ENCODE measurements at regions not wholly inside any gene's neighbourhood (a gene's known extent, or its start where the extent isn't known, plus 50 kb on each side); places are given as distances from the start of the nearest gene placed in this dataset.
"Not testable (repeated sequence)": the region's sequence is repeated elsewhere in the genome, so short reads cannot be mapped to it uniquely, and the experiment has no call there.

DNA sequence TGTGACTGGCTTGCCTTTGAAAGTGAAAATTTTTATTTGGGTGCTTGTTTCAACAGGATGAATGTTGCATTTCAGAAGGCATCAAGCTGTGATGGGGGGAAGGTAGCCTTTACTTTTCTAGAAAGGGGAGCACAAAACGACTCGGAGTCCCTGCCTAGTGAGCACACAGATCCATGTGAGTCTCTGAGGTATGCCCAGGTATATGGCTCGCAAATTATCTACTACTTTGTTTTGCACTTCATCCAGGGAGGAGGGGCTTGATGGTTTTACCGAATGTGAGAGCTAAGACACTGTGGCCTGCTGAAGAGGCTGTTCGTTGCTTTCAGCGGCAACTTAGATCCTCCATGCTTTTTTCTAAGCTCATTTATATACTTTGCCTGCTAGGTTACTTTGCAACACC lies 537.7 kb upstream of the PTBP2 start:
- no peaks in the 10 kb centered on the region for H3K27me3 Mint-ChIP-seq
- no peaks in the 10 kb centered on the region for H3K4me1 Mint-ChIP-seq
- no peak overlapping the region for H3K4me3 Mint-ChIP-seq
- H3K9me3 Mint-ChIP-seq: no peaks in the 10 kb centered on the region
- no peaks in the 10 kb centered on the region for H3K36me3 Mint-ChIP-seq
- H3K27ac Mint-ChIP-seq: no peak overlapping the region

- no peaks in the 10 kb centered on the region for H3K36me3 Mint-ChIP-seq
Measured at GRCh38 chr1:96185181-96185580, 536.4 kb upstream of the PTBP2 start.

GRCh38 chr1:96187020-96187419 lies 534.6 kb upstream of the PTBP2 start:
- Mint-ChIP-seq H3K27ac (no peak overlapping the region), H3K4me1 (no peaks in the 10 kb centered on the region), H3K27me3 (no peaks in the 10 kb centered on the region), H3K4me3 (no peak overlapping the region), H3K9me3 (peaks cover 12% of the 10 kb centered on the region), H3K36me3 (no peaks in the 10 kb centered on the region)

More at GRCh38 chr1:96185181-96185580, 536.4 kb upstream of the PTBP2 start:
- Mint-ChIP-seq H3K4me3 (no peak overlapping the region), H3K27ac (no peak overlapping the region), H3K27me3 (no peaks in the 10 kb centered on the region), H3K9me3 (peaks cover 3% of the 10 kb centered on the region), H3K4me1 (no peaks in the 10 kb centered on the region)

DNA sequence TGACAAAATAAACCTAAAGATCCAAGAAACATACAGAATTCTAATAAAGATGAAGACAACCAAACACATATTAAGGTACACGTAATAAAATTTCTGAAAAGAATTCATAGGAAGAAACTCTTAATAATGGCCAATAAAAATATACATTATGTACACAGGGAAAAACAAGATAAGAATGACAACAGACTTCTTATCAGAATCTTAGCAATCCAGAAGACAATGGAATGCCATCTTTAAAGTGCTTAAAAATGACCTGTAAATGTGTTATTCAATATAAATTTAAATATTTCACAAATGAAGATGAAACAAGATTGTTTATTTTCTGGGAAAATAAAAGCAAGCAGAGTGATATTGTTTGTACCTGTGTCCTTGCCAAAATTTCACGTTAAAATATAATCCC lies 530.4 kb upstream of the PTBP2 start:
- H3K9me3 Mint-ChIP-seq: peaks cover 12% of the 10 kb centered on the region
- no peaks in the 10 kb centered on the region for H3K36me3 Mint-ChIP-seq
- no peak overlapping the region for H3K27ac Mint-ChIP-seq
- no peak overlapping the region for H3K4me3 Mint-ChIP-seq
- no peaks in the 10 kb centered on the region for H3K4me1 Mint-ChIP-seq
- H3K27me3 Mint-ChIP-seq: no peaks in the 10 kb centered on the region

GRCh38 chr1:96206451-96206850 lies 515.1 kb upstream of the PTBP2 start:
- Mint-ChIP-seq H3K9me3 (peaks cover 4% of the 10 kb centered on the region), H3K27ac (no peak overlapping the region), H3K4me1 (no peaks in the 10 kb centered on the region), H3K36me3 (no peaks in the 10 kb centered on the region), H3K27me3 (no peaks in the 10 kb centered on the region), H3K4me3 (no peak overlapping the region)

DNA sequence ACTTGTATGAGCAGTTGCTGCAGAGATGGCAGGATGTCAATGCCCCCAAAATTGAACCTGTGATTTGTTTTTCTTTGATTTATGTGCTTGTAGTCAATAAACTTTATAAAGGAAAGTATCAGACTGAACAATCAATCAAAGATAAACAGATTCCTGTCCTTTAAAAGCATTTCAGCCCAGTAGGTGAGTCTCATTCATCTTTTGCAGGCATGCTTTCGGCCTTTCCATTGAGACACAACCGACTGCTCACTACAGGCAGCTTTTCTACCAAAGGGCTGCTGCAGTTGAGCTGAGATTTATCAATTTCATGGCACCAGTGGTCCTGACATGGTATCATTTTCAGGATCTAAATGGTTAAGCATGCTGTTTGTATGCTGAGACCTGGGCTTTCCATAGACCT lies 513.6 kb upstream of the PTBP2 start:
- Mint-ChIP-seq H3K27me3 (no peaks in the 10 kb centered on the region), H3K27ac (no peak overlapping the region), H3K36me3 (no peaks in the 10 kb centered on the region), H3K4me3 (no peak overlapping the region), H3K9me3 (peaks cover 4% of the 10 kb centered on the region), H3K4me1 (no peaks in the 10 kb centered on the region)

GRCh38 chr1:96208428-96208827 lies 513.2 kb upstream of the PTBP2 start:
- Mint-ChIP-seq H3K9me3 (peaks cover 4% of the 10 kb centered on the region), H3K36me3 (no peaks in the 10 kb centered on the region), H3K4me3 (no peak overlapping the region), H3K27me3 (no peaks in the 10 kb centered on the region), H3K4me1 (no peaks in the 10 kb centered on the region), H3K27ac (no peak overlapping the region)

GRCh38 chr1:96210054-96210453 lies 511.5 kb upstream of the PTBP2 start:
- H3K4me1 Mint-ChIP-seq: no peaks in the 10 kb centered on the region
- no peaks in the 10 kb centered on the region for H3K27me3 Mint-ChIP-seq
- H3K36me3 Mint-ChIP-seq: no peaks in the 10 kb centered on the region
- H3K9me3 Mint-ChIP-seq: peaks cover 4% of the 10 kb centered on the region
- no peak overlapping the region for H3K27ac Mint-ChIP-seq
- no peak overlapping the region for H3K4me3 Mint-ChIP-seq

DNA sequence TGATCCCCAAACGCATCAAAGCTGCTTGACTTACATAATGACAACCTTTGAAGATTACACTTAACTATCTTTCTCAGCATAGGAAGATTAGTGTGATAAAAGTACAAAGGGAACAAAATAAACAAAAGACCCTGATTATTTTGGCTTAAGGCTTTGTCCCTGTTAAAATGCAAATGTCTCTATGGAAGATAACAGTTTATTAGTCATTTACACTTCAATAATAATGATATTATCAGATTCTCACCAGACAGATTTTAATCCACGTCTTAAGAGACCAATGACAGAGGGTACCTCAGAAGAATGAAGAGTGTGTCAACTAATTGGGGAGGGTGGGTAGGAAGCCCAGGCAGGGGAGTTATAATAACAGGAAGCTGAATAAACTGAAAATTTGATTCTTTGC lies 510.4 kb upstream of the PTBP2 start:
- Mint-ChIP-seq H3K9me3 (peaks cover 4% of the 10 kb centered on the region), H3K27ac (no peak overlapping the region), H3K4me3 (no peak overlapping the region)

DNA sequence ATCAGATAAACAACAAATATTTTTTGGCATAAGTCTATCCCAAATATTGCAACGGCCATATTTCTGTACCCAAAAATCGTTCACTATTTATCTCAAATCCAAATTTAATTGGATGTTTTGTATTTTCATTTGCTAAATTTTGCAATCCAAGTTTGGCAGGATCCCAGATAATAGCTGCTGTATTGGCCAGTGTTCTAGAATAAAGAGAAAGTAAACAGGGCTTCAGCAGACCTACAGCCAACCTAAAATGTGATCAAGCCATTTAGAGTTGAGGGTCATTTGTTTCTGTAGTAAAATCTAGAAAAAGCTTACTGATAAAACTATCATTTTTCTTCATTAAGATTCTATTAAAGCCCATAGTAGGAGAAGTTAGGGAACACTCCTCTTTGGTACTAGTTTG lies 506.6 kb upstream of the PTBP2 start:
- Mint-ChIP-seq H3K4me3 (no peak overlapping the region), H3K4me1 (no peaks in the 10 kb centered on the region), H3K36me3 (no peaks in the 10 kb centered on the region), H3K9me3 (peaks cover 4% of the 10 kb centered on the region), H3K27ac (no peak overlapping the region), H3K27me3 (no peaks in the 10 kb centered on the region)

More for the DNA sequence above, 510.4 kb upstream of the PTBP2 start:
- H3K36me3 Mint-ChIP-seq: no peaks in the 10 kb centered on the region
- H3K4me1 Mint-ChIP-seq: no peaks in the 10 kb centered on the region
- H3K27me3 Mint-ChIP-seq: no peaks in the 10 kb centered on the region

- no peaks in the 10 kb centered on the region for H3K27me3 Mint-ChIP-seq
- H3K4me1 Mint-ChIP-seq: no peaks in the 10 kb centered on the region
- H3K36me3 Mint-ChIP-seq: no peaks in the 10 kb centered on the region
- H3K9me3 Mint-ChIP-seq: no peaks in the 10 kb centered on the region
- H3K27ac Mint-ChIP-seq: no peak overlapping the region
- H3K4me3 Mint-ChIP-seq: no peak overlapping the region
Measured at GRCh38 chr1:96220651-96221050, 500.9 kb upstream of the PTBP2 start.

DNA sequence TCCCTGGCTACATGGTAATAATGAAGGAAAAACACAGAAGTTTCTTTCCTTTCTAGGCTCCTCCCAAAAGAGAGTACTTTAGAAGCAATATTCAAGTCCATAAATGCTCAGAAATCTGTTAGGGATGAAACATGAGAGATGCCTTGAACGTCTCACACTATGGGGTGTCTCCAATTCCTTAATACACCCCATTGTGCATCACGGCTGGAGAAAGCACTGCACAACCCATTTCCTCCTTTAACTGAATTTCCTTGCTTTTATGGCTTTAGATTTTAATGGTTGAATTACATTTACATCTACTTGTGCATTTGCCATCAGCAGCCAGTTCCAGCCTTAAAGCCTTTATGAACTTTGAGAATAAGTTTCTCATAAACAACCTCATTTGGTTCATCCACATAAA lies 498.9 kb upstream of the PTBP2 start:
- no peak overlapping the region for H3K27ac Mint-ChIP-seq
- H3K4me1 Mint-ChIP-seq: no peaks in the 10 kb centered on the region
- H3K36me3 Mint-ChIP-seq: no peaks in the 10 kb centered on the region
- H3K4me3 Mint-ChIP-seq: no peak overlapping the region
- no peaks in the 10 kb centered on the region for H3K9me3 Mint-ChIP-seq
- no peaks in the 10 kb centered on the region for H3K27me3 Mint-ChIP-seq

DNA sequence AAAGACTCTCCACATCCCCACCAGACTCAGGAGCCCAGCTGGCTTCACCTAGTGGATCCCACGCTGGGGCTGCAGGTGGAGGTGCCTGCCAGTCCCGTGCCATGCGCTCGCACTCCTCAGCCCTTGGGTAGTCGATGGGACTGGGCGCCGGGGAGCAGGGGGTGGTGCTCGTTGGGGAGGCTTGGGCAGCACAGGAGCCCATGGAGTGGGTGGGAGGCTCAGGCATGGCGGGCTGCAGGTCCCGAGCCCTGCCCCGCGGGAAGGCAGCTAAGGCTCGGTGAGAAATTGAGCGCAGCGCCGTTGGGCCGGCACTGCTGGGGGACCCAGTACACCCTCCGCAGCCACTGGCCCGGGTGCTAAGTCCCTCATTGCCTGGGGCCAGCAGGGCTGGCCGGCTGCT lies 497.4 kb upstream of the PTBP2 start:
- H3K27me3 Mint-ChIP-seq, H3K4me3 Mint-ChIP-seq, H3K4me1 Mint-ChIP-seq, H3K9me3 Mint-ChIP-seq, H3K27ac Mint-ChIP-seq, H3K36me3 Mint-ChIP-seq: not testable (repeated sequence)

GRCh38 chr1:96233422-96233821 lies 488.2 kb upstream of the PTBP2 start:
- Mint-ChIP-seq H3K9me3 (no peaks in the 10 kb centered on the region), H3K4me3 (no peak overlapping the region), H3K36me3 (no peaks in the 10 kb centered on the region), H3K27ac (no peak overlapping the region), H3K27me3 (no peaks in the 10 kb centered on the region), H3K4me1 (no peaks in the 10 kb centered on the region)

DNA sequence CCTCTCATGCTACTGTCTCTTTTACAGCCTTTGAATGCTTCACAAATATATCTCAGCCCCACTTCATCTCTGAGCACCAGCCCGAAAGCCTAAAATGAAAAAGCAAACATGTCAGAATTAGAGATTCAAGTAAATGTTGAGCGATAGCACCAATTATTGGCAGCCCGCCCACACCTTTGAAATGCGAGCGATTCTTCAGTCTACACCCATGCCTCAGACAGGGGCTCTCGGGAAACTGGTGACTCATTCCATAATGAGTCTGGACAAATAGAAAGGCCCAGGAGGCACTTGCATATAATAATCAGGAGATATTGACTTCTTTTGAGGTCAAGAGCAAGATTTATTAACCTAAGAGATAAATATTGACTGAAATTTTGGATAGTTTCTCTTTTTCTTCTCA lies 487.3 kb upstream of the PTBP2 start:
- no peaks in the 10 kb centered on the region for H3K27me3 Mint-ChIP-seq
- H3K27ac Mint-ChIP-seq: no peak overlapping the region
- H3K36me3 Mint-ChIP-seq: no peaks in the 10 kb centered on the region
- H3K9me3 Mint-ChIP-seq: no peaks in the 10 kb centered on the region
- H3K4me1 Mint-ChIP-seq: no peaks in the 10 kb centered on the region
- H3K4me3 Mint-ChIP-seq: no peak overlapping the region

DNA sequence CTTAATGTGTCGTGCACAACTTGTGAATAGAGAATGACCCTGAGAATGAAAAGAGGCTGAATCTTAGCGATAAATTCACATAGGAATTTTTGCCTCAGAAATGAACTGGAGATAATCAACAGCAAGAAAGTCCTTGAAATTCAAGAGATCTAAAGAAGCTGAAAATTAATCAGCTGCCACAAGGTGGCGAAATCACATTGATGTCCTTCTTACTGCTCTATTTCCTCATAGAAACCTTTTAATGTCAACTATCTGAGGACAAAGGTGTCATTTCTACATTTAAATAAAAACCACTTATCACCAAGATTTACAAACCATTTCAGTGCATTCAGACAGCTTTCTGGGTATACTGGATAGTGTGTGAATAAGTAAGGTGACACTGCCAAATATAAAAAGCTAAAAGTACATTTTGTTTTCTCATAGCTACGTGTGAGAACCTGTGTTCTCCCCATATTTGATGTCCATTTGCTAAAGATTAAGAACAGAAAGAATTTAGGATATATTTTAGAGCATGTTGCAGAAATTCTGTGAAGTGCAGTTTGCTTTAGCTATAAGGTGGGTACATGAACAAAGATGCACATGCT lies 485.3 kb upstream of the PTBP2 start:
- Mint-ChIP-seq H3K4me1 (no peaks in the 10 kb centered on the region), H3K27me3 (no peaks in the 10 kb centered on the region), H3K27ac (no peak overlapping the region), H3K9me3 (no peaks in the 10 kb centered on the region), H3K4me3 (no peak overlapping the region), H3K36me3 (no peaks in the 10 kb centered on the region)

- Mint-ChIP-seq H3K27ac (no peak overlapping the region), H3K36me3 (no peaks in the 10 kb centered on the region), H3K27me3 (no peaks in the 10 kb centered on the region), H3K4me3 (no peak overlapping the region), H3K4me1 (no peaks in the 10 kb centered on the region), H3K9me3 (no peaks in the 10 kb centered on the region)
Measured at GRCh38 chr1:96238426-96238825, 483.2 kb upstream of the PTBP2 start.
